Fibroblast of skin of left quadriceps (primary cell): ENCODE measurements at regions not wholly inside any gene's neighbourhood (a gene's known extent, or its start where the extent isn't known, plus 50 kb on each side); places are given as distances from the start of the nearest gene placed in this dataset.
"Not testable (repeated sequence)": the region's sequence is repeated elsewhere in the genome, so short reads cannot be mapped to it uniquely, and the experiment has no call there.

Experiments used
- DNase-seq, 2 experiments: peaks; one replicate each; pipeline ENCODE4 v3.0.0-alpha.2; 2013; ENCODE audit warnings: low read depth in 2 of 2

- DNase-seq = not testable (repeated sequence)
Measured at GRCh38 chr15:26186138-26186537, 323.0 kb upstream of the ATP10A start.

- peak; percentile 61 for DNase-seq
Measured at GRCh38 chr15:26182441-26182840, 319.3 kb upstream of the ATP10A start.

- DNase-seq = no peak
Measured at GRCh38 chr15:26179906-26180305, 316.8 kb upstream of the ATP10A start.

GRCh38 chr15:26178640-26179220 lies 315.6 kb upstream of the ATP10A start:
- no peak for DNase-seq

DNA sequence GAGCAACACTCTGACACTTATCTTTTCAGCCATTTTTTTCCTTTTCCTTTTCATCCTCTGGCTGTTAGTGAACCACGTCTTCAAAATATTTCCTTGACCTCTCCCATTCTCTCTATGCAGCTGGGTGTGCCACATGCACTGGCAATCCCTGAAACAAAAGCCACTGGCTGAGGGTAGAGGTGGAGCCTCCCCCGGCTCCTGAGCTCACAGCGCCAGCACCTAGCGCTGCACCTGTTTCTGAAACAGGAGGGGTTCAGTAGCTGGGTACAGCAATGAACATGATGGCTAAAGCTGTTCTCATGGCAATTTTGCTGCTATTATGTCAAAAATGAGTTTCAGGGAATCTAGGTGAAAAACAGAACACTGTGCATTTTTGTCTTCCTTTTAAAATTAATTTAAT lies 314.7 kb upstream of the ATP10A start:
- no peak for DNase-seq

DNA sequence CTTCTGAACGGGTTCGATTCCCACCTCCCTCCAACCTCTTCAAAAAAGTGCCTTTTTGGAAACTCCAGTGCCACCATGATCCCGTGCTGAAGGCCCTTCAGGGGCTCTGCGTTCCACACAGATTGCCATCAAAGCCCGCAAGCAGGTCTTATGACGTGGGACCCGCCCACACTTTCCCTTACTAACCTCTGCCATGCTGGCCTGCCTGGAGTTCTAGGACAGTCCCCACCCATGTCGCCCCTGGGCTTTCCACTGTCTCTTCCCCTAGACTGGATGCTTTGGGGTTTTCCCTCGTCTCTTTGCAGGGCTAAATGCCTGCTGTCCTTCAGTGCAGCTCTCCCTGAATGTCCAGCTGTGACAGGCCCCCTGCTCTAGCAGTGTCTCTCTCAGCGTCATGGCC lies 313.7 kb upstream of the ATP10A start:
- no peak for DNase-seq

GRCh38 chr15:26171266-26171665 lies 308.1 kb upstream of the ATP10A start:
- DNase-seq = no peak

DNA sequence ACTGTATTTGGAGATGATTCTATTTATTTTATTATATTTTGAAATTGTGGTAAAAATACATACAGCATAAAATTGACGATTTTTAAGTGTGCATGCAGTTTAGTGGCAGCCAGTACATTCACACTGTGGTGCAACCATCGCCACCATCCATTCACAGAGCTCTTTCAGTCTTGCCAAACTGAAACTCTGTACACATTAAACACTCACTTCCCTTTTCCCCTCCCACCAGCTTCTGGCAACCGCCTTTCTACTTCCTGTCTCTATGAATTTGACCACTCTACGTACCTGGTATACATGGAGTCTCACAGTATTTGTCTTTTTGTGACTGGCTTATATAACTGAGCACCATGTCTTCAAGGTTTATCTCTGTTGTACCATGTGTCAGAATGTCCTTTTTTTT lies 303.3 kb upstream of the ATP10A start:
- DNase-seq = no peak

GRCh38 chr15:26165546-26165945 lies 302.4 kb upstream of the ATP10A start:
- DNase-seq = no peak

DNA sequence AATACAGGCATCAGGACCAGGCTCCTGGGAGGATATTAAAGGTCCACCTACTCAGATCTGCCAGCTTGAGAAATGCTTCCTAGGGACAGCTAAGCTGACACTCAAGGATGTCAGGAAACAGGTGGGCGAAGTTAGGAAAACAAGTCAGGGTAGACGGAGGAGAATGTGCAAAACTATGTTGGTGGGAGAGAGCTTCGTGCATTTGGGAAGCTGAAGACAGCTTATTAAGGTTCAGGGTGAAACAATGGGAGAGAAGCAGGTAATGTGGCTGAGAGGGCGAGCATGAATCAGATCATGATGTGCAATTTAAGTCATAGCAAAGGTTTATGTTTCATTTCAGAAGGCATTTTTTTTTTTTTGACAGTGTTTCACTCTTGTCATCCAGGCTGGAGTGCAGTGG lies 297.2 kb upstream of the ATP10A start:
- DNase-seq = no peak

DNA sequence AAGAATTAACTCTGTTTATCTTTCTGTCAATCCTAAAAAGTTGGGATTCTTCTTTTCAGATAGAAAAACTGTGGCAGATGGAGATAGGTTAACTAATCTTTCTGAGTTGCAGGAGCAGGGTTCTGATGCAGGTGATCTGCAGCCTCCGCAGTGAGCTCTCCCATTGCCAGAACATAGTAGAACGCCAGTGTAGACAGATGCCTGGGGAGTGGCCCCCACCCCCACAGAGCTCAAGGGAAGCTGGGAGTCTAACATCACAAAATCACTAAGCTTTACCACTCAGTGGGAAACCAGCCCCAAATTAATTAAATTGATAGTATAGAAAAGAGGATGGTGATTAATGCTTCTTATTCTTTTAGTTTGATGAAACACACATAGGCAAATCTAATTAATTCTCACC lies 295.0 kb upstream of the ATP10A start:
- no peak for DNase-seq

DNA sequence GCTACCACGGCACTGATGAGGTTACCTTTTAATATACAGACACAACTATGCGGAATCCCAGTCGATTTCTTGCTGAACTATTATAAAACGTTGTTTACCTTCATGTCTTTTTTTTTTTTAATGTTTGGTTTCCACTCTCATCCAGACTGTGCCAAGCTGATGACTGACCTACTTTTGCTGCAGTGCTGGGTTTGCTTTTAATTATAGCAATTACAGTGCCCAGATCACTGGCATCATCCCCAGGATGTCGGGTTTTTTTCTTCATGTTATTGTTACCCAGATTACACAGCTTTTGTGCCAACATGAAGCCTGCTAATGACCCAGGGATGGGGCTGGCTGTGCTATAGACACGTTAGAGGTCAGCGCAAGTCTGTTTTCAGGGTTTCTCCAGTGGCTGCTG lies 294.0 kb upstream of the ATP10A start:
- no peak for DNase-seq

DNA sequence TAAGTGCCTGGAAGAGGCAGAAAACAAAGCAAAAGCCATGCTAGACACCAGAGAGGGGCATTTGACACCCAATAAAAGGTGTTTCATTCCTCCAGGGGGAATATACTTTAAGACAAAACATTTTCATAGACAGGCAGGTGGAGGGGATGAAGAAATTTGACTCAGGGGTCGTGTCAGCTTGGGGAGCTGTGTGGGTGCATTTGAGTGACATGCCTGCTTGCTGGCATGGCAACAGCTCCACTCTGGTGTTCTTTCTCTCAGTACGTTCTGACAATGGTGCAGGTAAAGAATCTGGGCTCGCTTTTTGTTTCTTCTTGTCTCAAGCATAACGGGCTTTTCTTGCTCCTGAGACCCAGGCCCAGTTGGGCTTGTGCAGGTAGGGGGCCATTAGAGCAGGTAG lies 292.9 kb upstream of the ATP10A start:
- no peak for DNase-seq

- no peak for DNase-seq
Measured at GRCh38 chr15:26148156-26148860, 285.2 kb upstream of the ATP10A start.

- no peak for DNase-seq
Measured at GRCh38 chr15:26146202-26146601, 283.1 kb upstream of the ATP10A start.

- no peak for DNase-seq
Measured at GRCh38 chr15:26145796-26146195, 282.7 kb upstream of the ATP10A start.

DNA sequence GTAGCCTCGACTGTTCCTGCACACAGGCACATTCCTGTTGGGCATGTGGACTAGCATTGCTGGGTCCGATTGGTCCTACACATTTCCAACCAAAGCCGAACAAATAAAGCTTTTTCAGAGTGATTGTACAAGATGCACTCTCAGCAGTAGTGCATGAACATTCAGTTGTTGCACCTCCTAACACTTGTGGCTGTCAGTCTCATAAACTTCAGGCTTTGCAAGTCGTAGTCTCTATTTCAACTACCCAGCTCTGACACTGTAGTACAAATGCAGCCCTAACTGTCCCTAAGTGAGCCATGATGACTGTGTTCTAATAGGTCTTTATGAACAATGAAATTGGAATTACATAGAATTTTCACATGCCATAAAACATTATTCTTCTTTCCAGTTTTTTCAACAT lies 281.7 kb upstream of the ATP10A start:
- DNase-seq = no peak

- DNase-seq = no peak
Measured at GRCh38 chr15:26143221-26143620, 280.1 kb upstream of the ATP10A start.

GRCh38 chr15:26134812-26135211 lies 271.7 kb upstream of the ATP10A start:
- DNase-seq = no peak

GRCh38 chr15:26134152-26134551 lies 271.0 kb upstream of the ATP10A start:
- no peak for DNase-seq

DNA sequence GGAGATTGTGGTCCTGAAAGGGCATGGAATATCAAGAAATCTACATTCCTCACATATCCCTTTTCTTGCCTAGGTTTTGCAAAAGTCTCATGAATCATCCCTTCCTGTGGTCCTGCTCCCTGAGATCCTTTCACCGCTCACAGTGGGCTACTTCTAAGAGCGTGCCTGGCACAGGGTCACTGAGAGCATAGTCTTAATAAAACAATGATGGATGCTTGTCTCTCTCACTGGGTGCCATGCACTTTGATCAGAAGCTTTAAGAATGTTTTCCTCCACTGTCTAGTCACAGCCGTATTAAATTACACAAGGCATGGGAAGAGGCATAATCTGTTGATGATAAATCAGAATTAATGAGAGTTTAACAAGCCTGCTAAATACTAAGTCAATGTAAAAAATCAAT lies 269.7 kb upstream of the ATP10A start:
- peak in 1 of 2 experiments; percentile 4 for DNase-seq

DNA sequence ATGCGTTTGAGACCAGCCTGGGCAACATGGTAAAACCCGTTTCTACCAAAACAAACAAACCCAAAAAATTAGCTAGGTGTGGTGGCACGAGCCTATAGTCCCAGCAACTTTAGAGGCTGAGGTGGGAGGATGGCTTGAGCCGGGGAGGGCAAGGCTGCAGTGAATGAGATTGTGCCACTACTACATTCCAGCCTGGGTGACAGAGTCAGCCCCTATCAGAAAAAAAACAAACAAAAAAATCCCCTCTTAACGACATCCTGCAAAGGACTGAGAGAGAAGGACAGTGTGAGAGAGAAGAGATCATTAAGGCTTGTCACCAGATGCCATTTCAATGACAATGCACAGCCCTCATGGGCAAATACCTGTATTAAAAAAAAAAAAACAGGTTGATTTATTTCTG lies 266.7 kb upstream of the ATP10A start:
- DNase-seq = no peak

- no peak for DNase-seq
Measured at GRCh38 chr15:26128611-26129140, 265.5 kb upstream of the ATP10A start.
